ENCODE measurements at regions not wholly inside any gene's neighbourhood (a gene's known extent, or its start where the extent isn't known, plus 50 kb on each side); places are given as distances from the start of the nearest gene placed in this dataset.

DNA sequence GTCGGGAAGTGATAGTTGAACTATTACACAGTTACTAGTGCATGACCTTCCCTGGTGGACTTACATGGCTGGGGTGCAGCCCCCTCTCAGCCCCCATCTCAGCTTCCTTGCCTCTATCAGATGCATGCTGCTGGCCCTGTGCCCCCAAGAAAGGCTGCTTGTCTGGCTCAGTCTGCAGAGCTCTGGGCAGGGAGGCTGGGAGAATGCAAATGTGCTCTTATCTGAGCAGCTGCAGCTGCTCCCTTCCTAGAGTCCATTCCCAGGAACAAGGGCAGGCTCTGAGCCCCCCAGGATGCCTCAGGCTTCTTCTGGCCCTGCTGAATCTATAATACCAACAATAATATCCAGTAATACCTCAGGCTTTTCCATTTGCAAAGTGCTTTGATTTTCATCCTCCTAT lies 218.1 kb upstream of the SRRM4 start (continued):
- TF ChIP-seq GTF2F1 (IDR thresholded peaks at IDR 0.05; ENCODE audit: borderline replicate concordance, low read depth, low read length) (no peak), CTBP2 (IDR thresholded peaks at IDR 0.05; ENCODE audit: borderline replicate concordance, insufficient read depth, insufficient read length, low read length) (no peak), TAF7 (optimal IDR thresholded peaks at IDR 0.05; ENCODE audit: borderline replicate concordance, low read depth, low read length) (no peak), SP1 (IDR thresholded peaks at IDR 0.05; ENCODE audit: low read depth, low read length) (no peak), SIRT6 (IDR thresholded peaks at IDR 0.05; ENCODE audit: low read length) (no peak), ZNF274 (IDR thresholded peaks at IDR 0.05; ENCODE audit: borderline replicate concordance, extremely low read depth, low read length) (no peak), SRF (IDR thresholded peaks at IDR 0.05; ENCODE audit: low read depth, low read length) (no peak)
- TF ChIP-seq, protein P1, sequence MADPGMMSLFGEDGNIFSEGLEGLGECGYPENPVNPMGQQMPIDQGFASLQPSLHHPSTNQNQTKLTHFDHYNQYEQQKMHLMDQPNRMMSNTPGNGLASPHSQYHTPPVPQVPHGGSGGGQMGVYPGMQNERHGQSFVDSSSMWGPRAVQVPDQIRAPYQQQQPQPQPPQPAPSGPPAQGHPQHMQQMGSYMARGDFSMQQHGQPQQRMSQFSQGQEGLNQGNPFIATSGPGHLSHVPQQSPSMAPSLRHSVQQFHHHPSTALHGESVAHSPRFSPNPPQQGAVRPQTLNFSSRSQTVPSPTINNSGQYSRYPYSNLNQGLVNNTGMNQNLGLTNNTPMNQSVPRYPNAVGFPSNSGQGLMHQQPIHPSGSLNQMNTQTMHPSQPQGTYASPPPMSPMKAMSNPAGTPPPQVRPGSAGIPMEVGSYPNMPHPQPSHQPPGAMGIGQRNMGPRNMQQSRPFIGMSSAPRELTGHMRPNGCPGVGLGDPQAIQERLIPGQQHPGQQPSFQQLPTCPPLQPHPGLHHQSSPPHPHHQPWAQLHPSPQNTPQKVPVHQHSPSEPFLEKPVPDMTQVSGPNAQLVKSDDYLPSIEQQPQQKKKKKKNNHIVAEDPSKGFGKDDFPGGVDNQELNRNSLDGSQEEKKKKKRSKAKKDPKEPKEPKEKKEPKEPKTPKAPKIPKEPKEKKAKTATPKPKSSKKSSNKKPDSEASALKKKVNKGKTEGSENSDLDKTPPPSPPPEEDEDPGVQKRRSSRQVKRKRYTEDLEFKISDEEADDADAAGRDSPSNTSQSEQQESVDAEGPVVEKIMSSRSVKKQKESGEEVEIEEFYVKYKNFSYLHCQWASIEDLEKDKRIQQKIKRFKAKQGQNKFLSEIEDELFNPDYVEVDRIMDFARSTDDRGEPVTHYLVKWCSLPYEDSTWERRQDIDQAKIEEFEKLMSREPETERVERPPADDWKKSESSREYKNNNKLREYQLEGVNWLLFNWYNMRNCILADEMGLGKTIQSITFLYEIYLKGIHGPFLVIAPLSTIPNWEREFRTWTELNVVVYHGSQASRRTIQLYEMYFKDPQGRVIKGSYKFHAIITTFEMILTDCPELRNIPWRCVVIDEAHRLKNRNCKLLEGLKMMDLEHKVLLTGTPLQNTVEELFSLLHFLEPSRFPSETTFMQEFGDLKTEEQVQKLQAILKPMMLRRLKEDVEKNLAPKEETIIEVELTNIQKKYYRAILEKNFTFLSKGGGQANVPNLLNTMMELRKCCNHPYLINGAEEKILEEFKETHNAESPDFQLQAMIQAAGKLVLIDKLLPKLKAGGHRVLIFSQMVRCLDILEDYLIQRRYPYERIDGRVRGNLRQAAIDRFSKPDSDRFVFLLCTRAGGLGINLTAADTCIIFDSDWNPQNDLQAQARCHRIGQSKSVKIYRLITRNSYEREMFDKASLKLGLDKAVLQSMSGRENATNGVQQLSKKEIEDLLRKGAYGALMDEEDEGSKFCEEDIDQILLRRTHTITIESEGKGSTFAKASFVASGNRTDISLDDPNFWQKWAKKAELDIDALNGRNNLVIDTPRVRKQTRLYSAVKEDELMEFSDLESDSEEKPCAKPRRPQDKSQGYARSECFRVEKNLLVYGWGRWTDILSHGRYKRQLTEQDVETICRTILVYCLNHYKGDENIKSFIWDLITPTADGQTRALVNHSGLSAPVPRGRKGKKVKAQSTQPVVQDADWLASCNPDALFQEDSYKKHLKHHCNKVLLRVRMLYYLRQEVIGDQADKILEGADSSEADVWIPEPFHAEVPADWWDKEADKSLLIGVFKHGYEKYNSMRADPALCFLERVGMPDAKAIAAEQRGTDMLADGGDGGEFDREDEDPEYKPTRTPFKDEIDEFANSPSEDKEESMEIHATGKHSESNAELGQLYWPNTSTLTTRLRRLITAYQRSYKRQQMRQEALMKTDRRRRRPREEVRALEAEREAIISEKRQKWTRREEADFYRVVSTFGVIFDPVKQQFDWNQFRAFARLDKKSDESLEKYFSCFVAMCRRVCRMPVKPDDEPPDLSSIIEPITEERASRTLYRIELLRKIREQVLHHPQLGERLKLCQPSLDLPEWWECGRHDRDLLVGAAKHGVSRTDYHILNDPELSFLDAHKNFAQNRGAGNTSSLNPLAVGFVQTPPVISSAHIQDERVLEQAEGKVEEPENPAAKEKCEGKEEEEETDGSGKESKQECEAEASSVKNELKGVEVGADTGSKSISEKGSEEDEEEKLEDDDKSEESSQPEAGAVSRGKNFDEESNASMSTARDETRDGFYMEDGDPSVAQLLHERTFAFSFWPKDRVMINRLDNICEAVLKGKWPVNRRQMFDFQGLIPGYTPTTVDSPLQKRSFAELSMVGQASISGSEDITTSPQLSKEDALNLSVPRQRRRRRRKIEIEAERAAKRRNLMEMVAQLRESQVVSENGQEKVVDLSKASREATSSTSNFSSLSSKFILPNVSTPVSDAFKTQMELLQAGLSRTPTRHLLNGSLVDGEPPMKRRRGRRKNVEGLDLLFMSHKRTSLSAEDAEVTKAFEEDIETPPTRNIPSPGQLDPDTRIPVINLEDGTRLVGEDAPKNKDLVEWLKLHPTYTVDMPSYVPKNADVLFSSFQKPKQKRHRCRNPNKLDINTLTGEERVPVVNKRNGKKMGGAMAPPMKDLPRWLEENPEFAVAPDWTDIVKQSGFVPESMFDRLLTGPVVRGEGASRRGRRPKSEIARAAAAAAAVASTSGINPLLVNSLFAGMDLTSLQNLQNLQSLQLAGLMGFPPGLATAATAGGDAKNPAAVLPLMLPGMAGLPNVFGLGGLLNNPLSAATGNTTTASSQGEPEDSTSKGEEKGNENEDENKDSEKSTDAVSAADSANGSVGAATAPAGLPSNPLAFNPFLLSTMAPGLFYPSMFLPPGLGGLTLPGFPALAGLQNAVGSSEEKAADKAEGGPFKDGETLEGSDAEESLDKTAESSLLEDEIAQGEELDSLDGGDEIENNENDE (IDR thresholded peaks at IDR 0.05; ENCODE audit: insufficient replicate concordance, low read length) = no peak
